Spleen (tissue), 11 donors: ENCODE measurements at regions not wholly inside any gene's neighbourhood (a gene's known extent, or its start where the extent isn't known, plus 50 kb on each side); places are given as distances from the start of the nearest gene placed in this dataset.
"Not testable (repeated sequence)": the region's sequence is repeated elsewhere in the genome, so short reads cannot be mapped to it uniquely, and the experiment has no call there.

Experiments used
- DNase-seq: peaks from one replicate; pipeline ENCODE4 v3.0.0-alpha.2; 2020
- H3K27ac ChIP-seq, 8 donors: fragments of 200-600 bp; sonication (generic) in 7 of 8; 1 replicate in 4 of 8; 2 replicates in 4 of 8; pipeline versions ENCODE4 v1.5.0 to v1.8.0; 2016 to 2021; ENCODE audit warnings: inconsistent platforms in 4 of 8, mild to moderate bottlenecking in 4 of 8, moderate library complexity in 1 of 8
- H3K27me3 ChIP-seq, 7 donors: fragments of 200-600 bp; sonication (generic) in 6 of 7; replicated peaks in 1 of 7; 1 replicate in 4 of 7; 2 replicates in 3 of 7; pipeline versions ENCODE4 v1.5.0 to v1.8.0; 2016 to 2021; ENCODE audit warnings: inconsistent platforms in 3 of 7, mild to moderate bottlenecking in 1 of 7
- H3K36me3 ChIP-seq, 6 donors: fragments of 200-600 bp; sonication (generic) in 5 of 6; 1 replicate in 4 of 6; 2 replicates in 2 of 6; pipeline versions ENCODE4 v1.5.0 to v1.8.0; 2016 to 2021; ENCODE audit warnings: inconsistent platforms in 2 of 6
- H3K4me1 ChIP-seq, 6 donors: fragments of 200-600 bp; sonication (generic) in 5 of 6; 1 replicate in 3 of 6; 2 replicates in 3 of 6; pipeline versions ENCODE4 v1.5.0 to v1.8.0; 2016 to 2021; ENCODE audit warnings: inconsistent platforms in 3 of 6
- H3K4me3 ChIP-seq, 8 donors: fragments of 200-600 bp; sonication (generic) in 7 of 8; 1 replicate in 4 of 8; 2 replicates in 4 of 8; pipeline versions ENCODE4 v1.5.0 to v1.8.0; 2016 to 2021; ENCODE audit warnings: inconsistent platforms in 4 of 8, mild to moderate bottlenecking in 4 of 8, moderate library complexity in 2 of 8
- H3K9me3 ChIP-seq, 8 donors: fragments of 200-600 bp; sonication (generic) in 7 of 8; 1 replicate in 4 of 8; 2 replicates in 4 of 8; pipeline versions ENCODE4 v1.5.0 to v1.8.0; 2016 to 2021; ENCODE audit warnings: inconsistent platforms in 4 of 8
- POLR2A ChIP-seq, 3 donors: fragments of 450-650 bp; IDR thresholded peaks; one replicate each; pipeline ENCODE4 v1.5.1; 2017; ENCODE audit warnings: antibody characterized with exemption in 3 of 3, mild to moderate bottlenecking in 1 of 3
- POLR2AphosphoS5 ChIP-seq, 3 donors: sonication (generic); formaldehyde crosslinking; IDR thresholded peaks; one replicate each; pipeline ENCODE4 v1.5.1; 2017; ENCODE audit warnings: antibody characterized with exemption in 3 of 3
- WGBS, 5 donors: extraction: QIAGEN DNeasy Blood & Tissue Kit in 3 of 5; methylation state at CpG; one replicate each; pipeline versions ENCODE4 v1.1.5 to v1.1.7; 2013 to 2018; 5-methylcytosine and 5-hydroxymethylcytosine counted together
- intact Hi-C: fragments of 100-400 bp; cut with DNase I; formaldehyde crosslinking; loops from one replicate; pipeline ENCODE4 v1.15.0; 2023; ENCODE audit warnings: low total_unique reads
- TF ChIP-seq, protein P1 (sequence below), 11 experiments: fragments of 200-600 bp in 7 of 11; fragments of 450-650 bp in 4 of 11; sonication (generic) in 4 of 11; IDR thresholded peaks in 8 of 11; conservative IDR thresholded peaks in 3 of 11; 1 replicate in 7 of 11; 2 replicates in 4 of 11; pipeline versions ENCODE4 v1.4.0 to v1.8.0; 2016 to 2021; ENCODE audit warnings: antibody characterized with exemption in 11 of 11, inconsistent platforms in 4 of 11, mild to moderate bottlenecking in 1 of 11
- donor health status: healthy with polysubstance abuse.
- donor health status: DM: no; HTN: no; CAD: no; lungs with moderate emphysema.
- donor health status: DM: no; HTN: no; CAD: no.
- donor health status: Bipolar disorder and iron deficiency.
- donor health status: healthy.
- donor health status: DM: no; HTN: no; CAD: no.
- donor health status: DM: yes; HTN: yes; CAD: no.

DNA sequence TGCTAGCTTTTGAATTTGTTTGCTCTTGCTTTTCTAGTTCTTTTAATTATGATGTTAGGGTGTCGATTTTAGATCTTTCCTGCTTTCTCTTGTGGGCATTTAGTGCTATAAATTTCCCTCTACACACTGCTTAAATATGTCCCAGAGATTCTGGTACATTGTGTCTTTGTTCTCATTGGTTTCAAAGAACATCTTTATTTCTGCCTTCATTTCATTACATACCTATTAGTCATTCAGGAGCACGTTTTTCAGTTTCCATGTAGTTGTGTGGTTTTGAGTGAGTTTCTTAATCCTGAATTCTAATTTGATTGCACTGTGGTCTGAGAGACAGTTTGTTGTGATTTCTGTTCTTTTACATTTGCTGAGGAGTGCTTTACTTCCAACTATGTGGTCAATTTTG lies 51.2 kb upstream of the MB21D2 start:
- H3K27ac ChIP-seq, intact Hi-C loops, H3K27me3 ChIP-seq, DNase-seq, H3K4me3 ChIP-seq, H3K4me1 ChIP-seq, H3K36me3 ChIP-seq: not testable (repeated sequence)
- H3K9me3 ChIP-seq: peaks cover 0 to 14% (median 5%) of the 10 kb centered on the region in 8 donors
- WGBS, 5 donors: 47 to 59% (median 54%) methylated on average over 1 to 2 of the region's 2 CpGs

DNA sequence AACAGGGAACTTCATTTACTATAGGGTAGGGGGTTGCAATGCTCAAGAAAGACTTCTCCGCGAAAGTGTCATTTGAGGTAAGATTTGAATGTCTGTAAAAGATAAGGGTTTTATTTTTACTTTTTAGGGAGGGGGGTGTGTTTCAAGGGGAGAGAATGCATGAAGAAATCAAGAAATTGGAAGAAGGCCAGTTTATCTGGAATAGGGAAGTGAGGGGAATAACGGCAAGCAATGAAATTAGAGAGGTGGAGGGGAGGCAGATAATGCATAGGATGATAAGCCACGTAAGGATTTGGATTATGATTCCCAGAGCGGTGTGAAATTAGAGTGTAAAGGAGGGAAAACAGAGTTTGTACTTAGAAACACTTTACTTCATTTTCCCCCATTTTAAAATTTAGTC lies 63.0 kb upstream of the MB21D2 start:
- H3K9me3 ChIP-seq: peaks cover 0 to 23% (median 6%) of the 10 kb centered on the region in 8 donors
- WGBS, 5 donors: 53 to 72% (median 60%) methylated on average over 5 of the region's 5 CpGs
- H3K4me1 ChIP-seq: no peaks in the 10 kb centered on the region
- DNase-seq: no peak
- H3K27me3 ChIP-seq: no peaks in the 10 kb centered on the region
- TF ChIP-seq POLR2A (IDR thresholded peaks at IDR 0.05) (no peak), POLR2AphosphoS5 (IDR thresholded peaks at IDR 0.05) (no peak)
- TF ChIP-seq, protein P1, sequence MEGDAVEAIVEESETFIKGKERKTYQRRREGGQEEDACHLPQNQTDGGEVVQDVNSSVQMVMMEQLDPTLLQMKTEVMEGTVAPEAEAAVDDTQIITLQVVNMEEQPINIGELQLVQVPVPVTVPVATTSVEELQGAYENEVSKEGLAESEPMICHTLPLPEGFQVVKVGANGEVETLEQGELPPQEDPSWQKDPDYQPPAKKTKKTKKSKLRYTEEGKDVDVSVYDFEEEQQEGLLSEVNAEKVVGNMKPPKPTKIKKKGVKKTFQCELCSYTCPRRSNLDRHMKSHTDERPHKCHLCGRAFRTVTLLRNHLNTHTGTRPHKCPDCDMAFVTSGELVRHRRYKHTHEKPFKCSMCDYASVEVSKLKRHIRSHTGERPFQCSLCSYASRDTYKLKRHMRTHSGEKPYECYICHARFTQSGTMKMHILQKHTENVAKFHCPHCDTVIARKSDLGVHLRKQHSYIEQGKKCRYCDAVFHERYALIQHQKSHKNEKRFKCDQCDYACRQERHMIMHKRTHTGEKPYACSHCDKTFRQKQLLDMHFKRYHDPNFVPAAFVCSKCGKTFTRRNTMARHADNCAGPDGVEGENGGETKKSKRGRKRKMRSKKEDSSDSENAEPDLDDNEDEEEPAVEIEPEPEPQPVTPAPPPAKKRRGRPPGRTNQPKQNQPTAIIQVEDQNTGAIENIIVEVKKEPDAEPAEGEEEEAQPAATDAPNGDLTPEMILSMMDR (IDR thresholded peaks at IDR 0.05 in 8 of 11, conservative IDR thresholded peaks at IDR 0.05 in 3 of 11): no peak
- no peaks in the 10 kb centered on the region for H3K36me3 ChIP-seq
- no peak overlapping the region for H3K27ac ChIP-seq
- intact Hi-C loops: no loop called here
- no peak overlapping the region for H3K4me3 ChIP-seq

DNA sequence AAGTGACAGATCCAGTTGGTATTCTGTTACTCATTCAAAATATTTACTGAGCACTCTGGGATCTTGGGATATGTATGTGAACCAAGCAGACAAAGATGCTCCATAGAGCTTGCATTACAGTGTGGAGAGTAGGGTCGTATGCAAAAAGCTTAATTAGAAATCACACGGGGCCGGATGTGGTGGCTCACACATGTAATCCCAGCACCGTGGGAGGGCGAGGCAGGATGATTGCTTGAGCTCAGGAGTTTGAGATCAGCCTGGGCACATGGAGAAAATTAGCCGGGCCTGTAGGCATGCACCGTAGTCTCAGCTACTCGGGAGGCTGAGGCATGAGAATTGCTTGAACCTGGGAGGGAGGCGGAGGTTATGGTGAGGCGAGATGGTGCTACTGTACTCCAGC lies 68.7 kb upstream of the MB21D2 start:
- Histone ChIP-seq H3K9me3 (no peaks in the 10 kb centered on the region), H3K36me3 (no peaks in the 10 kb centered on the region), H3K27me3 (no peaks in the 10 kb centered on the region), H3K4me3 (no peak overlapping the region), H3K27ac (no peak overlapping the region), H3K4me1 (no peaks in the 10 kb centered on the region)
- intact Hi-C loops: no loop called here
- TF ChIP-seq, protein P1 (IDR thresholded peaks at IDR 0.05 in 8 of 11, conservative IDR thresholded peaks at IDR 0.05 in 3 of 11): no peak
- TF ChIP-seq POLR2AphosphoS5 (IDR thresholded peaks at IDR 0.05) (no peak), POLR2A (IDR thresholded peaks at IDR 0.05) (no peak)
- no peak for DNase-seq
- WGBS, 5 donors: 88 to 95% (median 90%) methylated on average over 10 of the region's 10 CpGs

DNA sequence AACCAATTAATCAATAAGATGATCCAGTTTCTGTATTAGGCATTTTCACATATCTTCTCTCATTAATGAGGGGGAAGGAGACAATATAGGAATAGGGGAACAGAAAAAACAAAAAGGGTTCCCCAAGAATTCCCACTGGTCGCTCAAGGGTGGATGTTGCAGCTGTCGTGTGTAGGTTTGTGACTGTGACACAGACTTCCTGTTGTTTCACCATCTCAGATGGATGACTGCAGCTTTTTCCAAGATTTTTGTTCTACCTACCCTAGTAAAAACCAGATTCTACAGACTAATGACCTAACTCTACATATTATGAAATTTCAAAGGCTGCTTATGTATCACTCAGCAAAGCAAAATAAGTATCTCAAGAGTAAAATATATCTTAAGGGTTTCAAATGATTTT lies 73.7 kb upstream of the MB21D2 start:
- 49 to 83% (median 56%) methylated on average over 2 of the region's 2 CpGs for WGBS, 5 donors
- Histone ChIP-seq H3K9me3 (no peaks in the 10 kb centered on the region), H3K27ac (no peak overlapping the region), H3K4me3 (no peak overlapping the region), H3K36me3 (no peaks in the 10 kb centered on the region), H3K4me1 (peaks cover 0 to 8% (median 0%) of the 10 kb centered on the region in 6 donors), H3K27me3 (no peaks in the 10 kb centered on the region)
- no peak for DNase-seq
- intact Hi-C loops: no loop called here
- TF ChIP-seq, protein P1 (IDR thresholded peaks at IDR 0.05 in 8 of 11, conservative IDR thresholded peaks at IDR 0.05 in 3 of 11): no peak
- TF ChIP-seq POLR2A (IDR thresholded peaks at IDR 0.05) (no peak), POLR2AphosphoS5 (IDR thresholded peaks at IDR 0.05) (no peak)

DNA sequence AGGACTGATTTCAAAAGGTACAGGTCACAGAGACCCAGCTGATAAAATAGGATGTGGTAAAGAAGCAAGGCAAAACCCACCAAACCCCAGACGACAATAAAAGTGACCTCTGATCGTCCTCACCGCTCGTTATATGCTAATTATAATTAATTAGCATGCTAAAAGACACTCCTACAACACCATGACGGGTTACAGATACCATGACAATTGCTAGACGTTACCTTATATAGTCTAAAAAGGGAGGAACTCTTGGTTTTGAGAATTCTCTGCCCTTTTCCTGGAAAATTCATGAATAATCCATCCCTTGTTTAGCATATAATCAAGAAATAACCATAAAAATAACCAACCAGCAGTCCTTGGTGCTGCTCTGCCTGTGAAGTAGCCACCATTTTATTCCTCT lies 74.7 kb upstream of the MB21D2 start:
- DNase-seq: no peak
- 78 to 88% (median 81%) methylated on average over 6 of the region's 6 CpGs for WGBS, 5 donors
- Histone ChIP-seq H3K4me1 (peaks cover 0 to 8% (median 0%) of the 10 kb centered on the region in 6 donors), H3K27ac (no peak overlapping the region), H3K27me3 (no peaks in the 10 kb centered on the region), H3K36me3 (no peaks in the 10 kb centered on the region), H3K9me3 (no peaks in the 10 kb centered on the region), H3K4me3 (no peak overlapping the region)
- TF ChIP-seq POLR2AphosphoS5 (IDR thresholded peaks at IDR 0.05): no peak
- TF ChIP-seq POLR2A (IDR thresholded peaks at IDR 0.05): no peak
- TF ChIP-seq, protein P1 (IDR thresholded peaks at IDR 0.05 in 8 of 11, conservative IDR thresholded peaks at IDR 0.05 in 3 of 11): no peak
- intact Hi-C loops: no loop called here
